ENCODE measurements at regions not wholly inside any gene's neighbourhood (a gene's known extent, or its start where the extent isn't known, plus 50 kb on each side); places are given as distances from the start of the nearest gene placed in this dataset.
"Not testable (repeated sequence)": the region's sequence is repeated elsewhere in the genome, so short reads cannot be mapped to it uniquely, and the experiment has no call there.

DNA sequence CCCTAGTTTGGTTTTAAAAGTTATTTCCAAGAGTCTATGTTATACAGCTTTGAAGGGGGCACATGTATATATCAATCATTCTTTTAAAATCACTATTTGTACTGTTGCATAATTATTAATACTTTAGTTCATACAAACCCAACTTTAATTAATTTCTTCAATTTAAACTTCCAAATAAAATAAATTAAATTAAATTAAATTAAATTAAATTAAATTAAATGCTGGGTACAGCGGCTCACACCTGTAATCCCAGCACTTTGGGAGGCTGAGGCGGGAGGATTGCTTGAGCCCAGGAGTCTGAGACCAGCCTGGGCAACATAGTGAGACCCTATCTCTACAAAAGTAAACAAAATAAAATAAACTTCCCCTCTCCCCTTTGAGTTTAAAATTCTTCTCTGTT lies 98.9 kb upstream of the MYO10 start:
- not testable (repeated sequence) for H3K4me3 ChIP-seq (ENCODE audit: insufficient read depth, low read depth, low read length); H3K27me3 ChIP-seq (ENCODE audit: control insufficient read depth, insufficient read depth, low read length, poor library complexity, severe bottlenecking); H3K4me1 ChIP-seq (ENCODE audit: control insufficient read depth, insufficient read depth, low read length); H3K36me3 ChIP-seq (ENCODE audit: control insufficient read depth, insufficient read depth, low read length); H3K9me3 ChIP-seq (ENCODE audit: control insufficient read depth, low read length); H3K27ac ChIP-seq (ENCODE audit: insufficient read depth, low read depth, low read length, poor library complexity, severe bottlenecking)
- 93 to 97% methylated on average over 2 of the region's 2 CpGs for WGBS, 2 experiments

GRCh38 chr5:17037751-17038150 lies 101.7 kb upstream of the MYO10 start:
- no peaks in the 10 kb centered on the region for H3K9me3 ChIP-seq (ENCODE audit: control insufficient read depth, low read length)
- H3K4me3 ChIP-seq (ENCODE audit: insufficient read depth, low read depth, low read length), result no peak overlapping the region
- no peaks in the 10 kb centered on the region for H3K4me1 ChIP-seq (ENCODE audit: control insufficient read depth, insufficient read depth, low read length)
- H3K27me3 ChIP-seq (ENCODE audit: control insufficient read depth, insufficient read depth, low read length, poor library complexity, severe bottlenecking), result no peaks in the 10 kb centered on the region
- H3K27ac ChIP-seq (ENCODE audit: insufficient read depth, low read depth, low read length, poor library complexity, severe bottlenecking), result no peak overlapping the region
- H3K36me3 ChIP-seq (ENCODE audit: control insufficient read depth, insufficient read depth, low read length), result no peaks in the 10 kb centered on the region
- WGBS, 2 experiments, result 92 to 97% methylated on average over 3 of the region's 3 CpGs

DNA sequence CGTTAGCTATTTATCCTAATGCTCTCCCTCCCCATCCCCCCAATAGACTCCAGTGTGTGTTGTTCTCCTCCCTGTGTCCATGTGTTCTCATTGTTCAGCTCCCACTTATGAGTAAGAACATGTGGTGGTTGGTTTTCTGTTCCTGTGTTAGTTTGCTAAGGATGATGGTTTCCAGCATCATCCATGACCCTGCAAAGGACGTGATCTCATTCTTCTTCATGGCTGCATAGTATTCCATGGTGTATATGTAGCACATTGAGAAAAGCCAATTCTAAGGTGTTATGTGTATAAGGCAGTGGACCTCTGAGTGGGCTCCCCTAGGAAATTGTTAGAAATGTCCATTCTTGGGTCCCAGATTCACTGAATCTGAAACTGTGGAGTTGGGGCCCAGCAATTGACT lies 103.1 kb upstream of the MYO10 start:
- H3K27me3 ChIP-seq (ENCODE audit: control insufficient read depth, insufficient read depth, low read length, poor library complexity, severe bottlenecking), result no peaks in the 10 kb centered on the region
- WGBS, 2 experiments, result 91 to 97% methylated on average over 2 of the region's 2 CpGs
- no peaks in the 10 kb centered on the region for H3K36me3 ChIP-seq (ENCODE audit: control insufficient read depth, insufficient read depth, low read length)

DNA sequence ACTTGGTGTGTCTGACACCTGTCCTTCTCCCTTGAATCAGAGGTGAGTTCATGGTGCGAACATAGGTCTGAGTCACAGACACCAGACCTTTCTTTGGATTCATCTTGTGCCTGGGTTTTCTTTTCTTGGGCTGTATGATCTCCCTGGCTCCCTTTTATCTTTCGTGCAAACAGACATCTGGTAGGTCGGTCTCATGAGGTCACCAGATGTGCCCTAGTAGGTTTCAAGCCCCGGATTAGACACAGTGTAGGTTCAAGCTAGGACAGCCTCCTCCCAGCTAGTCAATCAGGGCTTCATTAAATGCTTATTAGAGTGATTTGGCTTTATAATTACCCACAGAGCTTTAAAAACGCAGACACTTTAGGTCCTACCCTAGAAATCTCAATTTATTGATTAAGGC lies 106.0 kb upstream of the MYO10 start:
- Histone ChIP-seq H3K27ac (ENCODE audit: insufficient read depth, low read depth, low read length, poor library complexity, severe bottlenecking) (no peak overlapping the region), H3K27me3 (ENCODE audit: control insufficient read depth, insufficient read depth, low read length, poor library complexity, severe bottlenecking) (no peaks in the 10 kb centered on the region), H3K4me3 (ENCODE audit: insufficient read depth, low read depth, low read length) (no peak overlapping the region), H3K36me3 (ENCODE audit: control insufficient read depth, insufficient read depth, low read length) (no peaks in the 10 kb centered on the region), H3K9me3 (ENCODE audit: control insufficient read depth, low read length) (no peaks in the 10 kb centered on the region), H3K4me1 (ENCODE audit: control insufficient read depth, insufficient read depth, low read length) (no peaks in the 10 kb centered on the region)
- WGBS, 2 experiments, result 91 to 92% methylated on average over 5 of the region's 5 CpGs

More for the DNA sequence above, 103.1 kb upstream of the MYO10 start:
- H3K4me1 ChIP-seq (ENCODE audit: control insufficient read depth, insufficient read depth, low read length), result no peaks in the 10 kb centered on the region
- H3K9me3 ChIP-seq (ENCODE audit: control insufficient read depth, low read length), result no peaks in the 10 kb centered on the region
- no peak overlapping the region for H3K4me3 ChIP-seq (ENCODE audit: insufficient read depth, low read depth, low read length)
- no peak overlapping the region for H3K27ac ChIP-seq (ENCODE audit: insufficient read depth, low read depth, low read length, poor library complexity, severe bottlenecking)

DNA sequence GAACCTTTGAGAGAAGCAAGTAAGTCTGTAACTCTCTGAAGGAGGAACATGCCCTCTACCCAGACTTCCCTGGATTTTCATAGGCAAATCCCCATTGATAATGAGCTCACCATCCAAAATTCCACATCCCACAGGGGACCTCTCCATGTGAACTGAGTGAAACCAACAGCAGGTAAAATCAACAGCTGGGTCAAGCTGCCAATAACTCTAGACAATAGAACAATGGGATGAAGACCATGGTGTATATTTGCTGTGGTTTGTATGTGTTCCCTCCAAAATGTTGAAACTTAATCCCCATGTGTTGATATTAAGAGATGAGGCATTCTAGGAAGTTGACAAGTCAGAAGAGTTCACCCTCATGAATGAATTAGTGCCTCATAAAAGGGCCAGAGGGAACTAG lies 110.2 kb upstream of the MYO10 start:
- Histone ChIP-seq H3K4me1 (ENCODE audit: control insufficient read depth, insufficient read depth, low read length) (no peaks in the 10 kb centered on the region), H3K27me3 (ENCODE audit: control insufficient read depth, insufficient read depth, low read length, poor library complexity, severe bottlenecking) (no peaks in the 10 kb centered on the region), H3K9me3 (ENCODE audit: control insufficient read depth, low read length) (no peaks in the 10 kb centered on the region), H3K36me3 (ENCODE audit: control insufficient read depth, insufficient read depth, low read length) (no peaks in the 10 kb centered on the region), H3K4me3 (ENCODE audit: insufficient read depth, low read depth, low read length) (no peak overlapping the region), H3K27ac (ENCODE audit: insufficient read depth, low read depth, low read length, poor library complexity, severe bottlenecking) (no peak overlapping the region)

DNA sequence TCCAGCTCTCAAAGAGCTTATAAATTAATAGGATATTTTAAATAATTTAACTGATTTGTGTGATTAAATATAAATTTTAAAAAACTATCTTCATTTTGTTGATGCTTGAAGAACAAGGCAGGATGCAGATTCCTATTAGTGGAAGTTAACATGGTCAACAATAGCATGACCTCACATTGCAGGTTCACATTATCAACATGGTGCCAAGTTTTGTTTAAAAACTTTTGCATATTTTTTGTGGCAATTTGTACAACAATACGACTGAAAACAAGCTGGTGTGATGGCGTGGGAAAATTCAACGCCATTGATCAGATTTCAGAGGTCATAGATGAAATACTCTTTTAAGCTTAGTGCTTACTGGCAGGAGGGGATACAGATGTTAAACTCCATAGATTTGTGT lies 114.1 kb upstream of the MYO10 start:
- no peak overlapping the region for H3K27ac ChIP-seq (ENCODE audit: insufficient read depth, low read depth, low read length, poor library complexity, severe bottlenecking)
- no peaks in the 10 kb centered on the region for H3K27me3 ChIP-seq (ENCODE audit: control insufficient read depth, insufficient read depth, low read length, poor library complexity, severe bottlenecking)
- WGBS, 2 experiments, result 93 to 96% methylated on average over 3 of the region's 3 CpGs

DNA sequence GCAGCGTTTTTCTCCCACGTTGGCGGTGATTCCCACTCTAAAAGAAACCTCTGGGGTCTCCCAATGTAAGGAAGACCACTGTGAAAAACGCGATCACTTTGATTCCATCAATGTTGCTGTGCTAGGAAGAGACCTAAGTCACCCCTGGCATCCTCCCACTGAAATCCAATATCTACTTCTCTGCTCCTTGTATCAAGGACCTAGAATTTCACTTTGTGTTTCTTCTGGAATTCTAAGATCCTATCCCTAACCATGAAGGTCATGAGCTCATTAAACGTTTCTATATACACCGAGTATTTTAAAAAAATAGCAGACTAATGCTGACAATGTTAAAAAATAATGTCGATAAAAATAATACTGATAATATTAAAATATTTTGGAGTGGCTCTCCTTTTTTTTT lies 118.8 kb upstream of the MYO10 start:
- Histone ChIP-seq H3K27me3 (ENCODE audit: control insufficient read depth, insufficient read depth, low read length, poor library complexity, severe bottlenecking) (no peaks in the 10 kb centered on the region), H3K27ac (ENCODE audit: insufficient read depth, low read depth, low read length, poor library complexity, severe bottlenecking) (no peak overlapping the region), H3K4me3 (ENCODE audit: insufficient read depth, low read depth, low read length) (no peak overlapping the region), H3K36me3 (ENCODE audit: control insufficient read depth, insufficient read depth, low read length) (no peaks in the 10 kb centered on the region), H3K4me1 (ENCODE audit: control insufficient read depth, insufficient read depth, low read length) (no peaks in the 10 kb centered on the region), H3K9me3 (ENCODE audit: control insufficient read depth, low read length) (no peaks in the 10 kb centered on the region)
- 86 to 90% methylated on average over 5 to 7 of the region's 8 CpGs for WGBS, 2 experiments

More for the DNA sequence above, 114.1 kb upstream of the MYO10 start:
- Histone ChIP-seq H3K9me3 (ENCODE audit: control insufficient read depth, low read length) (no peaks in the 10 kb centered on the region), H3K36me3 (ENCODE audit: control insufficient read depth, insufficient read depth, low read length) (no peaks in the 10 kb centered on the region), H3K4me3 (ENCODE audit: insufficient read depth, low read depth, low read length) (no peak overlapping the region), H3K4me1 (ENCODE audit: control insufficient read depth, insufficient read depth, low read length) (no peaks in the 10 kb centered on the region)

DNA sequence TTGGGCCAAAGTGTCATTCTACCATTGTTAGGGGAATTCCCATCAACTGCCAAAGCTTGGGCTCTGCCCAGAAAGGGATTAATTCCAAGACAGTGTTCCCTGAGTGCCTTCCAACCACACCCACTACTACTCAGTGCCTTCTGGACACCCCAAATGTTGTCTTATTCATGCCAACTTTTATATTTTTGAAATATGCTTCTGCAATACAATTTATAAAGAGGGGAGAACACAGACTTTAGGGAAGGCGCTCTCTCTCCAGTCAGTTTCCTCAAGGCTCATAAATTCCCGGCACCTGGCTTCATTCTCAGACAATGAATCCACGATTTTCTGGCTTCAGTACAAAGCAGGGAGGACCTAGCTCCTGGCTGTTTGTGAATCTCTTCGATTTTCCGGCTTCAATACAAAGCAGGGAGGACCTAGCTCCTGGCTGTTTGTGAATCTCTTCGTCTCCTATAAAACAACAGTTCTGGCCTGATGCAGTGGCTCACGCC lies 120.1 kb upstream of the MYO10 start:
- Histone ChIP-seq H3K9me3 (ENCODE audit: control insufficient read depth, low read length) (no peaks in the 10 kb centered on the region), H3K4me1 (ENCODE audit: control insufficient read depth, insufficient read depth, low read length) (no peaks in the 10 kb centered on the region), H3K4me3 (ENCODE audit: insufficient read depth, low read depth, low read length) (no peak overlapping the region), H3K27ac (ENCODE audit: insufficient read depth, low read depth, low read length, poor library complexity, severe bottlenecking) (no peak overlapping the region), H3K36me3 (ENCODE audit: control insufficient read depth, insufficient read depth, low read length) (no peaks in the 10 kb centered on the region), H3K27me3 (ENCODE audit: control insufficient read depth, insufficient read depth, low read length, poor library complexity, severe bottlenecking) (no peaks in the 10 kb centered on the region)
- WGBS, 2 experiments, result 80 to 81% methylated on average over 7 of the region's 7 CpGs

DNA sequence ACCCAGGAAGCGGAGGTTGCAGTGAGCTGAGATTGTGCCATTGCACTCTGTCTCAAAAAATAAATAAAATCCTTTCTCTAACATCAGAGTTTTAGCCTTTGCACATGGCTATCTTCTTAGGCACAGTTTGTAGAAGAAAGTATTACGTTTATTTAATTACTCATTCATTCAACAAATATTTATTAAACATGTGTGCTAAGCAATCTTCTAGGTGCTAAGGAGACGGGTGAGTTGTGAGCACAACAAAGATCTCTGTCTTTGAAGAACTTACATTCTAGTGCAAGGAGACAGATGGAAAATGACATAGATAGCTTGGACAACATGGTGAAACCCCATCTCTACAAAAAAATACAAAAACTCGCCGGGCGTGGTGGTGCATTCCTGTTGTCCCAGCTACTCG lies 122.3 kb upstream of the MYO10 start:
- Histone ChIP-seq H3K9me3 (ENCODE audit: control insufficient read depth, low read length) (no peaks in the 10 kb centered on the region), H3K36me3 (ENCODE audit: control insufficient read depth, insufficient read depth, low read length) (no peaks in the 10 kb centered on the region), H3K27me3 (ENCODE audit: control insufficient read depth, insufficient read depth, low read length, poor library complexity, severe bottlenecking) (no peaks in the 10 kb centered on the region), H3K27ac (ENCODE audit: insufficient read depth, low read depth, low read length, poor library complexity, severe bottlenecking) (no peak overlapping the region), H3K4me1 (ENCODE audit: control insufficient read depth, insufficient read depth, low read length) (no peaks in the 10 kb centered on the region), H3K4me3 (ENCODE audit: insufficient read depth, low read depth, low read length) (no peak overlapping the region)
- WGBS, 2 experiments, result 85 to 97% methylated on average over 6 of the region's 7 CpGs

GRCh38 chr5:17061973-17062470 lies 125.9 kb upstream of the MYO10 start:
- H3K4me1 ChIP-seq (ENCODE audit: control insufficient read depth, insufficient read depth, low read length), result no peaks in the 10 kb centered on the region
- H3K27ac ChIP-seq (ENCODE audit: insufficient read depth, low read depth, low read length, poor library complexity, severe bottlenecking), result no peak overlapping the region
- H3K36me3 ChIP-seq (ENCODE audit: control insufficient read depth, insufficient read depth, low read length), result no peaks in the 10 kb centered on the region
- no peak overlapping the region for H3K4me3 ChIP-seq (ENCODE audit: insufficient read depth, low read depth, low read length)
- no peaks in the 10 kb centered on the region for H3K27me3 ChIP-seq (ENCODE audit: control insufficient read depth, insufficient read depth, low read length, poor library complexity, severe bottlenecking)
- H3K9me3 ChIP-seq (ENCODE audit: control insufficient read depth, low read length), result no peaks in the 10 kb centered on the region
- WGBS, 2 experiments, result 96 to 97% methylated on average over 33 of the region's 33 CpGs

DNA sequence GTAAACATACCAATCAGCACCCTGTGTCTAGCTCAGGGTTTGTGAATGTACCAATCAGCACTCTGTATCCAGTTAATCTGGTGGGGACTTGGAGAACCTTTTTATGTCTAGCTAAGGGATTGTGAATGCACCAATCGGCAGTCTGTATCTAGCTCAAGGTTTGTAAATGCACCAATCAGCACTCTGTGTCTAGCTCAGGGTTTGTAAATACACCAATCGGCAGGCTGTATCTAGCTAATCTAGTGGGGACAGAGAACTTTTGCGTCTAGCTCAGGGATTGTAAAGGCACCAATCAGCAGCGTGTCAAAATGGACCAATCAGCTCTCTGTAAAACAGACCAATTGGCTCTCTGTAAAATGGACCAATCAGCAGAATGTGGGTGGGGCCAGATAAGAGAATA lies 126.7 kb upstream of the MYO10 start:
- H3K36me3 ChIP-seq (ENCODE audit: control insufficient read depth, insufficient read depth, low read length); H3K4me3 ChIP-seq (ENCODE audit: insufficient read depth, low read depth, low read length); H3K4me1 ChIP-seq (ENCODE audit: control insufficient read depth, insufficient read depth, low read length); H3K9me3 ChIP-seq (ENCODE audit: control insufficient read depth, low read length); H3K27ac ChIP-seq (ENCODE audit: insufficient read depth, low read depth, low read length, poor library complexity, severe bottlenecking); H3K27me3 ChIP-seq (ENCODE audit: control insufficient read depth, insufficient read depth, low read length, poor library complexity, severe bottlenecking): not testable (repeated sequence)
- 93 to 96% methylated on average over 4 of the region's 4 CpGs for WGBS, 2 experiments

Data from ectodermal cell (in vitro differentiated cells).